Activated naive CD4-positive, alpha-beta T cell treated with anti-CD3 and anti-CD28 coated beads for 36 hours (primary cell): ENCODE measurements at regions not wholly inside any gene's neighbourhood (a gene's known extent, or its start where the extent isn't known, plus 50 kb on each side); places are given as distances from the start of the nearest gene placed in this dataset.

Experiments used
- CTCF ChIA-PET: fragments of 350-600 bp; sonication (Branson Sonifier 250); formaldehyde crosslinking; loops from one replicate; lab custom pipeline; 2021; ENCODE audit warnings: antibody characterized with exemption; lab: Charles Lee
- DNase-seq: peaks from one replicate; pipeline ENCODE4 v3.0.0-alpha.2; 2020
- H3K27ac Mint-ChIP-seq: one replicate; pipeline ENCODE4 v1.8.0; 2021; ENCODE audit warnings: mild to moderate bottlenecking, mixed read lengths
- H3K27me3 Mint-ChIP-seq: one replicate; pipeline ENCODE4 v1.8.0; 2021; ENCODE audit warnings: low read depth, mixed read lengths
- H3K36me3 Mint-ChIP-seq: one replicate; pipeline ENCODE4 v1.8.0; 2021; ENCODE audit warnings: low read depth, mixed read lengths
- H3K4me1 Mint-ChIP-seq: one replicate; pipeline ENCODE4 v1.8.0; 2021; ENCODE audit warnings: low read depth, mixed read lengths
- H3K4me3 Mint-ChIP-seq: one replicate; pipeline ENCODE4 v1.8.0; 2021; ENCODE audit warnings: mild to moderate bottlenecking, moderate library complexity, mixed read lengths
- H3K9me3 Mint-ChIP-seq: one replicate; pipeline ENCODE4 v1.8.0; 2021; ENCODE audit warnings: mixed read lengths
- intact Hi-C: fragments of 100-400 bp; cut with micrococcal nuclease; formaldehyde crosslinking; loops from one replicate; pipeline ENCODE4 v1.15.1; 2023

- peaks cover 2% of the 10 kb centered on the region for H3K4me1 Mint-ChIP-seq
- H3K36me3 Mint-ChIP-seq = no peaks in the 10 kb centered on the region
- no peak overlapping the region for H3K27ac Mint-ChIP-seq
- H3K9me3 Mint-ChIP-seq = no peaks in the 10 kb centered on the region
- H3K27me3 Mint-ChIP-seq = peaks cover 7% of the 10 kb centered on the region
- CTCF ChIA-PET = no interaction called here
- H3K4me3 Mint-ChIP-seq = no peak overlapping the region
- no peak for DNase-seq
- intact Hi-C loops = loop anchor here (10.0 kb wide), 1 partner anchor 974 kb away; no protein-coding TSS in a partner anchor
Measured at GRCh38 chr6:151671195-151671594, 136.3 kb upstream of the ESR1 start.

- CTCF ChIA-PET = interaction anchor here (1.0 kb wide), 1 partner anchor 12 kb away, joined by 4 read pairs; no protein-coding TSS in a partner anchor
- H3K9me3 Mint-ChIP-seq = no peaks in the 10 kb centered on the region
- intact Hi-C loops = loop anchor here (10.0 kb wide), 1 partner anchor 970 kb away; no protein-coding TSS in a partner anchor
- H3K27ac Mint-ChIP-seq = no peak overlapping the region
- H3K4me3 Mint-ChIP-seq = no peak overlapping the region
- H3K27me3 Mint-ChIP-seq = peaks cover 4% of the 10 kb centered on the region
- peaks cover 7% of the 10 kb centered on the region for H3K4me1 Mint-ChIP-seq
- no peaks in the 10 kb centered on the region for H3K36me3 Mint-ChIP-seq
- no peak for DNase-seq
Measured at GRCh38 chr6:151674578-151674977, 132.9 kb upstream of the ESR1 start.

GRCh38 chr6:151675746-151676459, 131.6 kb upstream of the ESR1 start:
- Mint-ChIP-seq H3K9me3 (no peaks in the 10 kb centered on the region), H3K36me3 (no peaks in the 10 kb centered on the region), H3K4me3 (no peak overlapping the region), H3K27me3 (no peaks in the 10 kb centered on the region), H3K4me1 (peaks cover 8% of the 10 kb centered on the region), H3K27ac (no peak overlapping the region)
- DNase-seq = peak; percentile 69
- intact Hi-C loops = loop anchor here (1.0 to 10.0 kb wide), 6 partner anchors 89 to 969 kb away; partner anchors contain the start of gene ESR1
- CTCF ChIA-PET = interaction anchor here (0.6 to 2.1 kb wide), 11 partner anchors 11 to 525 kb away, joined by 3 to 13 read pairs (median 3); no protein-coding TSS in a partner anchor

GRCh38 chr6:151676460-151676945, 131.0 kb upstream of the ESR1 start:
- Mint-ChIP-seq H3K4me1 (peaks cover 11% of the 10 kb centered on the region), H3K36me3 (no peaks in the 10 kb centered on the region), H3K4me3 (no peak overlapping the region), H3K27ac (no peak overlapping the region), H3K9me3 (no peaks in the 10 kb centered on the region), H3K27me3 (no peaks in the 10 kb centered on the region)
- intact Hi-C loops = loop anchor here (5.0 to 10.0 kb wide), 2 partner anchors 131 to 968 kb away; partner anchors contain the start of gene ESR1
- DNase-seq = no peak
- CTCF ChIA-PET = interaction anchor here (0.6 to 2.1 kb wide), 11 partner anchors 12 to 525 kb away, joined by 3 to 13 read pairs (median 3); no protein-coding TSS in a partner anchor

GRCh38 chr6:151677404-151677803, 130.1 kb upstream of the ESR1 start:
- no peaks in the 10 kb centered on the region for H3K9me3 Mint-ChIP-seq
- H3K27ac Mint-ChIP-seq = no peak overlapping the region
- no peaks in the 10 kb centered on the region for H3K36me3 Mint-ChIP-seq
- peaks cover 3% of the 10 kb centered on the region for H3K27me3 Mint-ChIP-seq
- H3K4me1 Mint-ChIP-seq = peaks cover 14% of the 10 kb centered on the region
- intact Hi-C loops = loop anchor here (5.0 to 10.0 kb wide), 2 partner anchors 130 to 967 kb away; partner anchors contain the start of gene ESR1
- DNase-seq = no peak
- H3K4me3 Mint-ChIP-seq = no peak overlapping the region
- CTCF ChIA-PET = interaction anchor here (1.2 kb wide), 1 partner anchor 448 kb away, joined by 9 read pairs; no protein-coding TSS in a partner anchor

- Mint-ChIP-seq H3K4me3 (no peak overlapping the region), H3K36me3 (no peaks in the 10 kb centered on the region), H3K9me3 (no peaks in the 10 kb centered on the region), H3K4me1 (peaks cover 14% of the 10 kb centered on the region), H3K27me3 (peaks cover 9% of the 10 kb centered on the region), H3K27ac (no peak overlapping the region)
- intact Hi-C loops = loop anchor here (1.0 to 10.0 kb wide), 3 partner anchors 25 to 966 kb away; partner anchors contain the start of gene ESR1
- peak; percentile 54 for DNase-seq
- CTCF ChIA-PET = interaction anchor here (0.9 to 2.6 kb wide), 2 partner anchors 12 to 24 kb away, joined by 3 to 17 read pairs; no protein-coding TSS in a partner anchor
Measured at GRCh38 chr6:151679081-151679480, 128.4 kb upstream of the ESR1 start.

- Mint-ChIP-seq H3K27ac (no peak overlapping the region), H3K27me3 (peaks cover 12% of the 10 kb centered on the region), H3K4me1 (peaks cover 14% of the 10 kb centered on the region), H3K9me3 (no peaks in the 10 kb centered on the region), H3K4me3 (no peak overlapping the region), H3K36me3 (no peaks in the 10 kb centered on the region)
- CTCF ChIA-PET = interaction anchor here (0.7 to 2.6 kb wide), 5 partner anchors 11 to 445 kb away, joined by 3 to 17 read pairs (median 4); no protein-coding TSS in a partner anchor
- no peak for DNase-seq
- intact Hi-C loops = loop anchor here (1.0 to 10.0 kb wide), 3 partner anchors 24 to 965 kb away; partner anchors contain the start of gene ESR1
Measured at GRCh38 chr6:151679941-151680340, 127.5 kb upstream of the ESR1 start.

- Mint-ChIP-seq H3K36me3 (no peaks in the 10 kb centered on the region), H3K4me1 (peaks cover 12% of the 10 kb centered on the region), H3K27ac (no peak overlapping the region), H3K27me3 (peaks cover 12% of the 10 kb centered on the region), H3K4me3 (no peak overlapping the region), H3K9me3 (no peaks in the 10 kb centered on the region)
- intact Hi-C loops = no loop called here
- DNase-seq = no peak
- CTCF ChIA-PET = interaction anchor here (0.5 to 2.6 kb wide), 8 partner anchors 10 to 658 kb away, joined by 3 to 17 read pairs (median 4); no protein-coding TSS in a partner anchor
Measured at GRCh38 chr6:151680846-151681432, 126.5 kb upstream of the ESR1 start.

GRCh38 chr6:151681433-151682059, 125.9 kb upstream of the ESR1 start:
- Mint-ChIP-seq H3K4me3 (peak overlapping the region; percentile 5), H3K27me3 (peaks cover 12% of the 10 kb centered on the region), H3K27ac (no peak overlapping the region), H3K9me3 (no peaks in the 10 kb centered on the region), H3K36me3 (no peaks in the 10 kb centered on the region), H3K4me1 (peaks cover 10% of the 10 kb centered on the region)
- CTCF ChIA-PET = interaction anchor here (0.5 to 2.6 kb wide), 8 partner anchors 9 to 657 kb away, joined by 3 to 17 read pairs (median 4); no protein-coding TSS in a partner anchor
- intact Hi-C loops = no loop called here
- DNase-seq = no peak

GRCh38 chr6:151682251-151682650, 125.2 kb upstream of the ESR1 start:
- no peaks in the 10 kb centered on the region for H3K9me3 Mint-ChIP-seq
- H3K4me3 Mint-ChIP-seq = no peak overlapping the region
- no peaks in the 10 kb centered on the region for H3K36me3 Mint-ChIP-seq
- peaks cover 9% of the 10 kb centered on the region for H3K4me1 Mint-ChIP-seq
- CTCF ChIA-PET = interaction anchor here (1.2 to 2.4 kb wide), 2 partner anchors 83 to 586 kb away, joined by 4 to 9 read pairs; no protein-coding TSS in a partner anchor
- no peak for DNase-seq
- H3K27ac Mint-ChIP-seq = no peak overlapping the region
- intact Hi-C loops = no loop called here
- H3K27me3 Mint-ChIP-seq = peaks cover 12% of the 10 kb centered on the region

GRCh38 chr6:151682922-151683321, 124.6 kb upstream of the ESR1 start:
- no peak for DNase-seq
- Mint-ChIP-seq H3K27me3 (peaks cover 12% of the 10 kb centered on the region), H3K4me3 (no peak overlapping the region), H3K27ac (no peak overlapping the region), H3K36me3 (no peaks in the 10 kb centered on the region), H3K4me1 (peaks cover 9% of the 10 kb centered on the region), H3K9me3 (no peaks in the 10 kb centered on the region)
- CTCF ChIA-PET = no interaction called here
- intact Hi-C loops = no loop called here
